DND-41 (cell line): ENCODE measurements at regions not wholly inside any gene's neighbourhood (a gene's known extent, or its start where the extent isn't known, plus 50 kb on each side); places are given as distances from the start of the nearest gene placed in this dataset.

Experiments
- CTCF ChIP-seq: IDR thresholded peaks from 2 replicates; pipeline ENCODE4 v1.5.1; 2012; ENCODE audit warnings: borderline replicate concordance, low read length, moderate library complexity, mild to moderate bottlenecking; ENCODE audit not compliant: poor library complexity, severe bottlenecking; ENCODE audit errors: extremely low read depth
- EZH2 ChIP-seq: IDR thresholded peaks from 3 replicates; pipeline ENCODE4 v1.6.1; 2012; ENCODE audit warnings: borderline replicate concordance, low read depth, mild to moderate bottlenecking, moderate library complexity, low read length, inconsistent platforms; ENCODE audit not compliant: severe bottlenecking

GRCh38 chr9:102594241-102594640, 400.9 kb upstream of the CYLC2 start:
- no peak for TF ChIP-seq CTCF
- TF ChIP-seq EZH2, result no peak
